Vagina (tissue), 2 donors: ENCODE measurements at regions not wholly inside any gene's neighbourhood (a gene's known extent, or its start where the extent isn't known, plus 50 kb on each side); places are given as distances from the start of the nearest gene placed in this dataset.

Source experiments
- POLR2A ChIP-seq, 2 donors: fragments of 450-650 bp; IDR thresholded peaks; one replicate each; pipeline ENCODE4 v1.6.1; 2017; ENCODE audit warnings: antibody characterized with exemption in 2 of 2, mild to moderate bottlenecking in 2 of 2, moderate library complexity in 2 of 2
- POLR2AphosphoS5 ChIP-seq, 2 donors: sonication (generic); formaldehyde crosslinking; IDR thresholded peaks; one replicate each; pipeline ENCODE4 v1.9.0; 2017; ENCODE audit warnings: antibody characterized with exemption in 2 of 2, mild to moderate bottlenecking in 2 of 2, low read depth in 1 of 2; ENCODE audit not compliant: insufficient read depth in 1 of 2
- TF ChIP-seq, protein P1 (sequence below), 3 experiments: fragments of 450-650 bp in 2 of 3; fragments of 200-600 bp in 1 of 3; sonication (generic) in 1 of 3; IDR thresholded peaks; one replicate each; pipeline ENCODE4 v1.5.1; 2017 to 2019; ENCODE audit warnings: antibody characterized with exemption in 3 of 3, mild to moderate bottlenecking in 2 of 3, moderate library complexity in 2 of 3

DNA sequence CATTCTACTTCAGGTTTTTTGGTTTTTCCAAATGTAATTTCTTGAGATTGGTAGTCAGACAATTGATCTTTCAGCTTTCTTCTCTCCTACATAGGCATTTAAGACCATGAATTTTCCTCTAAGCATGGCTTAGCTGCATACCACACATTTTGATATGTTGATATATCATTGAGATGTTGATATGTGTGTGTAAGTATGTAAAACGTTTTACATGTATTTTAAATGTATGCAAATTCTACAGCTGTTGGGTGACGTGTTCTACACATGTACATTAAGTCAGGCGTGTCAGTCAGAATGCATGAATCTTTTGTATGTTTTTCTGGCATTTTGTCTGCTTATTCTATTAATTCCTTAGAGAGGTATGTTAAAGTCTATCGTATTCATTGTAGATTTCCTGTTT lies 228.2 kb downstream of the CDH26 start:
- TF ChIP-seq POLR2AphosphoS5 (IDR thresholded peaks at IDR 0.05; ENCODE audit: insufficient read depth in 1 of 2, low read depth in 1 of 2) (no peak), POLR2A (IDR thresholded peaks at IDR 0.05) (no peak)
- TF ChIP-seq, protein P1, sequence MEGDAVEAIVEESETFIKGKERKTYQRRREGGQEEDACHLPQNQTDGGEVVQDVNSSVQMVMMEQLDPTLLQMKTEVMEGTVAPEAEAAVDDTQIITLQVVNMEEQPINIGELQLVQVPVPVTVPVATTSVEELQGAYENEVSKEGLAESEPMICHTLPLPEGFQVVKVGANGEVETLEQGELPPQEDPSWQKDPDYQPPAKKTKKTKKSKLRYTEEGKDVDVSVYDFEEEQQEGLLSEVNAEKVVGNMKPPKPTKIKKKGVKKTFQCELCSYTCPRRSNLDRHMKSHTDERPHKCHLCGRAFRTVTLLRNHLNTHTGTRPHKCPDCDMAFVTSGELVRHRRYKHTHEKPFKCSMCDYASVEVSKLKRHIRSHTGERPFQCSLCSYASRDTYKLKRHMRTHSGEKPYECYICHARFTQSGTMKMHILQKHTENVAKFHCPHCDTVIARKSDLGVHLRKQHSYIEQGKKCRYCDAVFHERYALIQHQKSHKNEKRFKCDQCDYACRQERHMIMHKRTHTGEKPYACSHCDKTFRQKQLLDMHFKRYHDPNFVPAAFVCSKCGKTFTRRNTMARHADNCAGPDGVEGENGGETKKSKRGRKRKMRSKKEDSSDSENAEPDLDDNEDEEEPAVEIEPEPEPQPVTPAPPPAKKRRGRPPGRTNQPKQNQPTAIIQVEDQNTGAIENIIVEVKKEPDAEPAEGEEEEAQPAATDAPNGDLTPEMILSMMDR (IDR thresholded peaks at IDR 0.05) = no peak
